ENCODE measurements at regions not wholly inside any gene's neighbourhood (a gene's known extent, or its start where the extent isn't known, plus 50 kb on each side); places are given as distances from the start of the nearest gene placed in this dataset.

DNA sequence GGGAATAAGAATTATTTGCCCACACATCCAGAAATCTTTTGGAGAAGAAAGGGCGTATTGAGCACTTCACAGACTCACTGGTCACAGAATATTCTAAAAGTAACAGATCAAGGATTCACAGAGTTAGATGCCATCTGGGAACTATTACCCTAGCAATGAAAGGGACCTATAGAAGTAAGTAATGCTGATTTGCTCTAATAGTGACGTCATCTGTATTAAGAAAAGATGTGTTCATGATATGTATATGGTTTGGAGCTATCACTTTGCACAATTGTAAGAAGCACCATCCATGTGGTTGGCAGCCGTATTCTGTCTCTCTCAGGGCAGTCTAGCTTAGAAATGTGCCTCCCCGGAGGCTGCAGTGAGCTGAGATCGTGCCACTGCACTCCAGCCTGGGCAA lies 52.8 kb upstream of the SV2C start:
- TF ChIP-seq POLR2A (IDR thresholded peaks at IDR 0.05; ENCODE audit: low read depth, low read length) (no peak), TAF1 (IDR thresholded peaks at IDR 0.05; ENCODE audit: borderline replicate concordance, low read depth, low read length) (no peak), POLR2AphosphoS5 (IDR thresholded peaks at IDR 0.05; ENCODE audit: low read depth, low read length) (no peak)
- no peak for DNase-seq (ENCODE audit: insufficient read length)

DNA sequence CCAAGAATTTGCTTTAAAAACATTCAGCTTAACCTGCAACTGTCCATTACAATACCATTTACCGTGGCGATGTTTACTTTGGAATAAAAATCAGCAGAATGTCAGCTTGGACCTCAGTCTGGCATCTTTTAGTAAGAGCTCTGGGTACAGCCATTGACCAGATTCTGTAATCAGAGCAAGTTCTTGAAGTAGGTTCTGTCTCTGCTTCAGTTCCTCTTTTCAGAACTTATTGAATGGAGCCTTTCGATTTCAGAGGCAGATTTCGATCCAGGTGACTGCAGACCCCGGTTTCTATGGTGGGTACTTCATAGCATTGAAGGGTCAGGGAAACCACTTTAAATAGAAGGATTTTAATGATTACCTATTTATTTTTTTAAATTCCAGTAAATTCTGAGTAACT lies 53.4 kb upstream of the SV2C start:
- TF ChIP-seq POLR2A (IDR thresholded peaks at IDR 0.05; ENCODE audit: low read depth, low read length) (no peak), TAF1 (IDR thresholded peaks at IDR 0.05; ENCODE audit: borderline replicate concordance, low read depth, low read length) (no peak), POLR2AphosphoS5 (IDR thresholded peaks at IDR 0.05; ENCODE audit: low read depth, low read length) (no peak)
- DNase-seq (ENCODE audit: insufficient read length), result no peak
- FAIRE-seq, result no peak

More for the DNA sequence above, 52.8 kb upstream of the SV2C start:
- no peak for FAIRE-seq

DNA sequence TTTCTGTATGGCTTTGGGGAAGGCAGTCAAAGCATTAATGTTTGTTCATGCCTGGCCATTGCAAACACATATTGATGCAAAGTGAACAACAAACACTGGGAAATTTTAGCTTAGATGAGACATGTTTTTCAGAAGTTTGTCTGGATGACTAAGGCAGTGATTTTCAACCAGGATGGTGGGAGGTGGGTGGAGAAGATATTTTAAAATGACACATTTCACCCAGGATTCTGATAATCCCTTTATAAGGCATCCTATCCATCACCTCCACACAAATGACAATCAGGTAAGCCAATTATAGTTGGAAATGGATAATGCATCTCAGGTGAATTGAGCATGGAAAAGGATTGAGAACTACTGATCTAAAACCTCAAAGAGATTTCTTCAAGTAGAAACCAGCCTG lies 57.4 kb upstream of the SV2C start:
- DNase-seq (ENCODE audit: insufficient read length), result no peak
- no peak for TF ChIP-seq TAF1 (IDR thresholded peaks at IDR 0.05; ENCODE audit: borderline replicate concordance, low read depth, low read length)
- no peak for TF ChIP-seq POLR2AphosphoS5 (IDR thresholded peaks at IDR 0.05; ENCODE audit: low read depth, low read length)
- no peak for TF ChIP-seq POLR2A (IDR thresholded peaks at IDR 0.05; ENCODE audit: low read depth, low read length)
- no peak for FAIRE-seq

DNA sequence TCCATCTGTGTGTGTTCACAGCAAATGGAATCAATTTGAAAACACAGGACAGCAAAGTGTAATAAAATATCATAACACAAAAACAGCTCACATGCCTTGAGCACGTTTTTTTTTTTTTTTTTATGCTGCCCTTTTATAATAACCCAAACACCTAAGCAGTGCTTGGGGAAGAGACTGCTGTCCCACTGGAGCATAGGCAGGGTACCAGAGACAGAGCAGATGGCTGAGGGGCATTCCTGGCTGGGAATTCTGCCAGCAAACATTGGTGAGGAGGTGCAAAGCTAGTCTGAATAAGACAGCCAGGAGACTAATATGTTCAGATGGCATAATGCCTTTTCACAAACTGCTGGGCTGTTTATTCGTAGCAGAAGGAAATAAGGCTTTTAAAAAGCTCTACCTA lies 58.1 kb upstream of the SV2C start:
- DNase-seq (ENCODE audit: insufficient read length) (no peak), FAIRE-seq (no peak)
- TF ChIP-seq POLR2A (IDR thresholded peaks at IDR 0.05; ENCODE audit: low read depth, low read length) (no peak), TAF1 (IDR thresholded peaks at IDR 0.05; ENCODE audit: borderline replicate concordance, low read depth, low read length) (no peak), POLR2AphosphoS5 (IDR thresholded peaks at IDR 0.05; ENCODE audit: low read depth, low read length) (no peak)

DNA sequence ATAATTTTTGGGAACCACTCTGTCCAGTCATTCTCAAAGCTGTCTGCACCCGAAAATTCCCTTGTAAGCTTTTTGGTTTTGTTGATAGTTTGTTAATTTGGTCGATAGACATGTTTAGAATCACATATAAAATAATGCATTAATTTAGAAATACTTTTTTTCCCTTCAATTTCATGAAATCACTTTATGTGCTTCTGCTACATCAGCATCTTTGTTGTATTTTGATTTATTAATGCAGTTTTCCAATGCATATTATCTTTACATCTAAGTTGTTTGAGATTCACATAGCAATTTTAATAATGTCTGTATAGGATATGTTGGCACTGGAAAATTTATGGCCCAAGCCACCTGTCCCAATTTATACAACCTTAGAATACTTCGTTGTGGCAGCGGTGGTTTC lies 60.6 kb upstream of the SV2C start:
- FAIRE-seq, result no peak
- TF ChIP-seq POLR2AphosphoS5 (IDR thresholded peaks at IDR 0.05; ENCODE audit: low read depth, low read length) (no peak), TAF1 (IDR thresholded peaks at IDR 0.05; ENCODE audit: borderline replicate concordance, low read depth, low read length) (no peak), POLR2A (IDR thresholded peaks at IDR 0.05; ENCODE audit: low read depth, low read length) (no peak)
- no peak for DNase-seq (ENCODE audit: insufficient read length)

DNA sequence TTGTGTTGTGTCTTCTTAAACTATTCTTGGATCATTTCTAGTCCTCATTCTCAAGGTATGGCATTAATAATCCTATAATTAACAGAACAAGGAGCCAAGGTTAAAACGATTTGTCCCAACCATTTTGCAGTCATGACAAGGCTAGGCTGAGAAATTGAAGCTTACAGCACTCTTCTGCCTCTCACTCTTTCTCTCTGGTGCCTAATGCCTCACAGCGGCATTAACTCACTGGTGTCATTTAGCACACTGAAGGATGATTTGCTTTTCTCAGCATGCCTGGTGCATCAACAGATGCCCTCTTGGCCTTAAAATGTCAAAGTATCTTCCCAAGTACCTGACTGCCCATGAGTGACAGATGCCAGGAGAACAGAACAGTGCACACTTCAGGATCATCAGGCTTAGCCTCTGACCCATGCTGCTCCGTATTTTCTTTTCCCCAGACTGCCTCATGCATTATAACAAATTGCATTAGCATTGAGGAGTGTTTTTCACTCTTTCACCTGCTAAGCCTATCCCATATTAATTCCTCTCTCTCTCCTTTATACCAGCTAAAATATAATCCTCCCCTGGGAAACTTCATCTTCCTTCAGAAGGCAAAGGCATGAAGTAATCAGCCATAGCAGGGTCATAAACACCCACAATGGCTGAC lies 61.1 kb upstream of the SV2C start:
- FAIRE-seq, result no peak

DNA sequence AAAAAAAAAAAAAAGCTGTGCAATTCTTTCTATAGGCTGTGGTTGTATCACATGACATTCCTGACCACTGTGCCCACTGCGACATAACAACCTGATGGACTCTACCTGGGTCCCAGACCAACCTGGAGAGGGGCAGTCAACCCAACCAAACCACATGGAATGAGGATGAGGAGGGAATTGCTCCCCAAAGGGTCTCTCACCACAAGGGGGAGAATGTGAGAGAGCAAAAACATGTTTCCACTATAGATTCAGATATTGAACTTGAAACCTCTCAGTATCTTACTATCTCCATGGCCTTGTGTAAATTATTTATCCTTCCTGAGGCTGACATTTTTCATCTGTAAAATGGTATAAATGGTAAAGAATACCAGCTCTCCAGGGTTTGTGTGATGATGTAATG lies 66.9 kb upstream of the SV2C start:
- FAIRE-seq (no peak), DNase-seq (ENCODE audit: insufficient read length) (no peak)
- TF ChIP-seq POLR2AphosphoS5 (IDR thresholded peaks at IDR 0.05; ENCODE audit: low read depth, low read length), result no peak
- TF ChIP-seq POLR2A (IDR thresholded peaks at IDR 0.05; ENCODE audit: low read depth, low read length), result no peak
- no peak for TF ChIP-seq TAF1 (IDR thresholded peaks at IDR 0.05; ENCODE audit: borderline replicate concordance, low read depth, low read length)

More for the DNA sequence above, 61.1 kb upstream of the SV2C start:
- DNase-seq (ENCODE audit: insufficient read length), result no peak
- no peak for TF ChIP-seq POLR2AphosphoS5 (IDR thresholded peaks at IDR 0.05; ENCODE audit: low read depth, low read length)
- no peak for TF ChIP-seq POLR2A (IDR thresholded peaks at IDR 0.05; ENCODE audit: low read depth, low read length)
- TF ChIP-seq TAF1 (IDR thresholded peaks at IDR 0.05; ENCODE audit: borderline replicate concordance, low read depth, low read length), result no peak

DNA sequence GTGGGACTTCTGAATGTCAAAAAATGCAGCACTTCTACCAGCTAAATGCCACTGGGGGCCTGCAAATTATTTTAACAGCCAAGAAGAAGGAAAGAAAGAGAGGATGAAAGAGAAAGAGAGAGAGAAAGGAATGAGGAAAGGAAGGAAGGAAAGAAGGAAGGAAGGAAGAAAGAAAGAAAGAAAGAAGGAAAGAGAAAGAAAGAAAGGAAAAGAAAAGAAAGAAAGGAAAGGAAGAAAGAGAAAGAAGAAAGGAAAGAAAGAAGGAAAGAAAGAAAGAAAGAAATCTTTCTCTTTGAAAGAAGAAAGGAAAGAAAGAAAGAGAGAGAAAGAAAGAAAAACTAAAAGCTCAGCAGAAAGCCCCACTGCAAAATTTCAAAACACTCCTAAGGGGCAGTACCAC lies 69.2 kb upstream of the SV2C start:
- DNase-seq (ENCODE audit: insufficient read length) (no peak), FAIRE-seq (no peak)
- TF ChIP-seq POLR2A (IDR thresholded peaks at IDR 0.05; ENCODE audit: low read depth, low read length), result no peak
- no peak for TF ChIP-seq TAF1 (IDR thresholded peaks at IDR 0.05; ENCODE audit: borderline replicate concordance, low read depth, low read length)
- no peak for TF ChIP-seq POLR2AphosphoS5 (IDR thresholded peaks at IDR 0.05; ENCODE audit: low read depth, low read length)

DNA sequence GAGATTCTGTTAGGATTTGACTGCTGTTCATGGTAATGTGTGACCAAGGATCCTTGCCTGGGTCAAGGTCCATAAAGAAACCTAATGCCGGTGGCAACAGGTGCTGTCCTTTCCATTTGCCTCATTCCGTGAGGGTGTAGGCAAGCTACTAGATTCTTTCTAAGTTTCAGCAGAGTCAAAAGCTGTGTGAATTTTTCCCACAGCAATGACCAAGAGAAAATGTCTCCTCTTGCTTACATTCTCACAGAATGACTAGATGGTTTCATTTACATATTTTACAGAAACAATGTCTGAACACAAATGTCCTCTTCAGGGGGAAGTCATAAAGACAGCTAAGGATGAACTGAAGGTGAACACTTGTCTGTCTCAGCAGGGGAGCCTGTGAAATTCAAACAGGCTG lies 75.3 kb upstream of the SV2C start:
- no peak for TF ChIP-seq TAF1 (IDR thresholded peaks at IDR 0.05; ENCODE audit: borderline replicate concordance, low read depth, low read length)
- no peak for TF ChIP-seq POLR2AphosphoS5 (IDR thresholded peaks at IDR 0.05; ENCODE audit: low read depth, low read length)
- TF ChIP-seq POLR2A (IDR thresholded peaks at IDR 0.05; ENCODE audit: low read depth, low read length), result no peak
- FAIRE-seq (no peak), DNase-seq (ENCODE audit: insufficient read length) (no peak)

DNA sequence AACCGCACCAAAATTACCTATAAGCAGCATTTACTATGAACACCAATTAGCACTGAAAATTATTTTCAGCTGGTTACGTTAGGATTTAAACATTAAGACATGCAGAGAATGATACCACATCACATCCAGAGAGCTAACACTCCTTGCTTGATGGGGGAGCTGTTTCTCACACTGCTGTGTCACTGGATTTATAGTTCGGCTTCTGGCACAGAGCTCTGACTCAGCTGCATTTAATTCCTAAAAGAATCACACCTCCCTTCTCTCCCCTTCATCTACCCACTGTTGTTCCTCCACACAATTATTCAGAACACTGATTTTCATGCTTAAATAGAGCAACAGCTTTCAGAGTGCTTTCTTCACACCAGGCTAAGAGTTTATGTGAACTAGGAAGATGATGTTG lies 82.6 kb upstream of the SV2C start:
- DNase-seq (ENCODE audit: insufficient read length) (no peak), FAIRE-seq (no peak)

DNA sequence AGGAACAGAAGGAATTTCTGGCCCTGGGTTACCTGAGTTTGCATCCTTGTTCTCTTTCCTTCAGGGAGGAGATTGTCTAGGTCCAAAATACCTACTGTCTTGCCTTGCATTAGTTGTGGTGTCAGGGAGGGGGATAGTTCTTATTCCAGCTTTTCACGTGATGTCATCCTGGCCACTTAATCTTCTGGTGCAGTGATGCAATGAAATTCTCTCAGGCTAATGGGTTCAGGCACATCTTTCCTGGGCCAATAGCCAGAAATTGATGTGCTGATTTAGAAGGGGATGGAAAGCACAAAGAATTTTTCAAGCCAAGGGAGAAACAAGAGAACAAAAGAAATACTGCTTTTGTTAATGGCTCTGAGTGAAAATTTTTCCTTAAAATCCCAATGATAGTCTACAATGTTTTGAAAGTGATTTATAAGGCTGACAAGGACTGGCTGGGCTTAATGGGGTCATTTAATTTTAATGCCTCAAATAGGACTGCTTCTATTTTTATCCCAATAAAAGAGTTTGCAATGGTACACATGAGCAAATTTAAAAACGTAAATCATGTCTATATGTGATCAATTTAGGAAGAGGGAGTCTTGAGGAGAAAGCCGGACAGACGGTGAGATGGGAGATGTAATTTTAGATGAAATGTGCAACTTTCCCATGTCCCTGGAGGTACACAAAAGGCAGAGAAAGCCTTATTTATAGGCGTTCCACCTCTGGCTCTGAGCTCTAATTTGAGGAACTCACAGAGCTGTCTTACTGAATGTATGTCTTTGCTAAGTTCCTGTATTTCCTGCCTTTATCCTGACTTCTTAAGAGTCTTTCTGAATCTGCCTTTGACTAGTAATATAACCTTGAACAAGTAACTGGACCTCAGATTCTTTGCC lies 89.3 kb upstream of the SV2C start:
- no peak for TF ChIP-seq POLR2AphosphoS5 (IDR thresholded peaks at IDR 0.05; ENCODE audit: low read depth, low read length)
- no peak for TF ChIP-seq POLR2A (IDR thresholded peaks at IDR 0.05; ENCODE audit: low read depth, low read length)
- TF ChIP-seq TAF1 (IDR thresholded peaks at IDR 0.05; ENCODE audit: borderline replicate concordance, low read depth, low read length), result no peak
- FAIRE-seq (peak; percentile 5), DNase-seq (ENCODE audit: insufficient read length) (no peak)

More for the DNA sequence above, 82.6 kb upstream of the SV2C start:
- TF ChIP-seq POLR2A (IDR thresholded peaks at IDR 0.05; ENCODE audit: low read depth, low read length), result no peak
- no peak for TF ChIP-seq POLR2AphosphoS5 (IDR thresholded peaks at IDR 0.05; ENCODE audit: low read depth, low read length)
- TF ChIP-seq TAF1 (IDR thresholded peaks at IDR 0.05; ENCODE audit: borderline replicate concordance, low read depth, low read length), result no peak

DNA sequence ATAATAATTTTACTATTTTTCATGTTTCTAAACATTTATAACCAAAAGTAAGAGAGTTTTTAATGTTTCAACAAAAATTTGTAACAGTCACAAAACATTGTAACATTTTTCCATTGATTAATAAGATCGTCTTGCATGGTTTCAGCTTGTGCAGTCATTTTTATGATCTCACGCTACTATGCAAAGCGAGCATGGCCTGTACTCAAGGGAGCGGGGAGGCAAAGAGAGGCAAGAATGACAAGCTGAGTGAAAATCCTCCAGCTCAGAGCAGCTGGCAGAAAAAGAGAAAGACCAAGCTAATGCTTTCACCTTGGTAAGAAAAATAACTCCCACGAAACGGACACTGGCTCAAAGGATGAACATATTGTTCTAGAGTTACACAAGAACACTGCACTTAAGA lies 90.0 kb upstream of the SV2C start:
- DNase-seq (ENCODE audit: insufficient read length), result no peak
- no peak for TF ChIP-seq POLR2AphosphoS5 (IDR thresholded peaks at IDR 0.05; ENCODE audit: low read depth, low read length)
- no peak for TF ChIP-seq TAF1 (IDR thresholded peaks at IDR 0.05; ENCODE audit: borderline replicate concordance, low read depth, low read length)
- no peak for TF ChIP-seq POLR2A (IDR thresholded peaks at IDR 0.05; ENCODE audit: low read depth, low read length)
- peak; percentile 64 for FAIRE-seq

All from GM12892 (cell line).